HCT116 (cell line): ENCODE measurements at regions not wholly inside any gene's neighbourhood (a gene's known extent, or its start where the extent isn't known, plus 50 kb on each side); places are given as distances from the start of the nearest gene placed in this dataset.

Experiments
- ATAC-seq: fragments of 200-7000 bp; cut with Tn5 transposase; 2 replicates; pipeline ENCODE4 v1.9.1; 2020; ENCODE audit warnings: mild to moderate bottlenecking, moderate library complexity
- BruUV-seq: library from RNA; stranded (reverse); fragments of 400-500 nt; replicated peaks from 2 replicates; lab custom pipeline; 2021; lab: Mats Ljungman, UMichigan
- CTCF ChIA-PET: fragments of 300-600 bp; sonication (Branson Sonifier 250); formaldehyde crosslinking; loops from one replicate; lab custom pipeline; 2021; ENCODE audit warnings: antibody characterized with exemption; lab: Charles Lee
- POLR2A ChIA-PET: fragments of 300-600, 350-600 bp; sonication (Branson Sonifier 250); formaldehyde crosslinking; loops from one replicate; lab custom pipeline; 2021; ENCODE audit warnings: antibody characterized with exemption; lab: Charles Lee
- RAD21 ChIA-PET, 2 experiments: fragments of 300-600 bp; sonication (Branson Sonifier 250); formaldehyde crosslinking; loops; one replicate each; lab custom pipeline; 2023; ENCODE audit warnings: low total read pairs in 2 of 2; ENCODE audit not compliant: uncharacterized antibody in 2 of 2, unreplicated experiment in 2 of 2, low non-redundant PET in 1 of 2; lab: Charles Lee
- DNase-seq: peaks from one replicate; pipeline ENCODE4 v3.0.0-alpha.2; 2010; ENCODE audit warnings: low read depth, low spot score
- H2AFZ ChIP-seq: fragments of 200-600 bp; shearing (Covaris generic), sonication (generic); 2 replicates; pipeline ENCODE4 v1.6.1; 2017; ENCODE audit warnings: low read depth, mixed run types, mixed read lengths, antibody characterized with exemption, low read length; ENCODE audit not compliant: poor library complexity, severe bottlenecking
- H3K27ac ChIP-seq: 2 replicates; pipeline ENCODE4 v1.5.1; 2012; ENCODE audit warnings: low read depth, low read length
- H3K27me3 ChIP-seq: fragments of 200-600 bp; sonication (generic); 2 replicates; pipeline ENCODE4 v1.6.1; 2016; ENCODE audit warnings: mixed run types, low read length, mixed read lengths; ENCODE audit not compliant: insufficient read depth
- H3K36me3 ChIP-seq, 2 experiments: fragments of 200-500 bp in 1 of 2; fragments of 200-600 bp in 1 of 2; sonication (Bioruptor generic) in 1 of 2; sonication (generic) in 1 of 2; 2 replicates each; pipeline versions ENCODE4 v1.5.1 to v1.6.1; 2014 to 2016; ENCODE audit warnings: low read length in 2 of 2, inconsistent platforms in 1 of 2, mixed read lengths in 1 of 2, mixed run types in 1 of 2; ENCODE audit not compliant: insufficient read depth in 2 of 2, control insufficient read depth in 1 of 2
- H3K4me1 ChIP-seq, 2 experiments: fragments of 200-600 bp in 1 of 2; sonication (generic) in 1 of 2; 2 replicates each; pipeline versions ENCODE4 v1.5.1 to v1.6.1; 2012 to 2017; ENCODE audit warnings: low read length in 2 of 2, inconsistent platforms in 1 of 2, mild to moderate bottlenecking in 1 of 2, mixed read lengths in 1 of 2, mixed run types in 1 of 2, moderate library complexity in 1 of 2; ENCODE audit not compliant: insufficient read depth in 2 of 2, control insufficient read depth in 1 of 2
- H3K4me2 ChIP-seq: fragments of 200-600 bp; sonication (generic); 2 replicates; pipeline ENCODE4 v1.6.1; 2017; ENCODE audit warnings: mixed run types, low read length, mixed read lengths
- H3K4me3 ChIP-seq, 2 experiments: fragments of 200-600 bp in 1 of 2; sonication (generic) in 1 of 2; replicated peaks in 1 of 2; 2 replicates each; pipeline ENCODE4 v1.5.1; 2011 to 2016; ENCODE audit warnings: low read length in 2 of 2, control low read depth in 1 of 2, low read depth in 1 of 2, mild to moderate bottlenecking in 1 of 2, mixed read lengths in 1 of 2, mixed run types in 1 of 2
- H3K79me2 ChIP-seq: fragments of 200-600 bp; sonication (generic); 2 replicates; pipeline ENCODE4 v1.6.1; 2017; ENCODE audit warnings: mild to moderate bottlenecking, mixed run types, low read length, moderate library complexity, mixed read lengths; ENCODE audit not compliant: insufficient read depth
- H3K9ac ChIP-seq: fragments of 200-600 bp; sonication (generic); 2 replicates; pipeline ENCODE4 v1.6.1; 2016; ENCODE audit warnings: low read length, mixed read lengths
- H3K9me2 ChIP-seq: fragments of 200-600 bp; sonication (generic), shearing (Covaris generic); 2 replicates; pipeline ENCODE4 v1.6.1; 2017; ENCODE audit warnings: mixed run types, mild to moderate bottlenecking, moderate library complexity; ENCODE audit not compliant: insufficient read depth
- H3K9me3 ChIP-seq, 2 experiments: fragments of 200-500 bp in 1 of 2; fragments of 200-600 bp in 1 of 2; sonication (Bioruptor generic) in 1 of 2; sonication (generic) in 1 of 2; 2 replicates each; pipeline ENCODE4 v1.6.1; 2014 to 2017; ENCODE audit warnings: low read length in 2 of 2, mixed read lengths in 2 of 2, inconsistent platforms in 1 of 2, low read depth in 1 of 2, mild to moderate bottlenecking in 1 of 2, mixed run types in 1 of 2, moderate library complexity in 1 of 2; ENCODE audit not compliant: control insufficient read depth in 1 of 2, insufficient read depth in 1 of 2
- H4K20me1 ChIP-seq: fragments of 200-600 bp; sonication (generic), shearing (Covaris generic); 2 replicates; pipeline ENCODE4 v1.6.1; 2017; ENCODE audit warnings: mixed run types, mild to moderate bottlenecking, moderate library complexity; ENCODE audit not compliant: insufficient read depth
- ATF3 ChIP-seq: IDR thresholded peaks from 2 replicates; pipeline ENCODE4 v1.6.1; 2012
- CBX3 ChIP-seq: IDR thresholded peaks from 2 replicates; pipeline ENCODE4 v1.6.1; 2012; ENCODE audit warnings: low read depth
- CEBPB ChIP-seq: IDR thresholded peaks from 2 replicates; pipeline ENCODE4 v1.6.1; 2012; ENCODE audit warnings: low read depth
- EZH2 ChIP-seq: fragments of 200-600 bp; sonication (generic); IDR thresholded peaks from 2 replicates; pipeline ENCODE4 v1.6.1; 2017; ENCODE audit warnings: antibody characterized with exemption, mixed run types
- EZH2phosphoT487 ChIP-seq: fragments of 200-600 bp; IDR thresholded peaks from 2 replicates; pipeline ENCODE4 v1.6.1; 2018; ENCODE audit warnings: antibody characterized with exemption, borderline replicate concordance
- JUND ChIP-seq: IDR thresholded peaks from 2 replicates; pipeline ENCODE4 v1.6.1; 2012
- POLR2AphosphoS5 ChIP-seq: IDR thresholded peaks from 2 replicates; pipeline ENCODE4 v1.6.1; 2011; ENCODE audit warnings: mild to moderate bottlenecking, low read depth, low read length, moderate library complexity
- RAD21 ChIP-seq: IDR thresholded peaks from 2 replicates; pipeline ENCODE4 v1.6.1; 2012; ENCODE audit warnings: low read depth, mild to moderate bottlenecking
- REST ChIP-seq: IDR thresholded peaks from 2 replicates; pipeline ENCODE4 v1.6.1; 2012; ENCODE audit warnings: low read depth
- SRF ChIP-seq: IDR thresholded peaks from 2 replicates; pipeline ENCODE4 v1.6.1; 2012; ENCODE audit warnings: low read depth
- YY1 ChIP-seq: IDR thresholded peaks from 2 replicates; pipeline ENCODE4 v1.6.1; 2011; ENCODE audit warnings: low read length, low read depth, moderate library complexity, mild to moderate bottlenecking; ENCODE audit not compliant: insufficient replicate concordance; ENCODE audit errors: extremely low read depth
- intact Hi-C: fragments of 100-400 bp; cut with micrococcal nuclease; formaldehyde crosslinking; loops from 2 replicates; pipeline ENCODE4 v1.10.0; 2022

GRCh38 chr10:118218562-118218961 is 123.6 kb downstream of the FAM204A start:
- RAD21 ChIA-PET: no interaction called here
- H3K4me1 ChIP-seq: no peaks in the 10 kb centered on the region
- POLR2A ChIA-PET: no interaction called here
- peaks cover 8% of the 10 kb centered on the region; the same call in 1 of the 2 replicates for H3K27me3 ChIP-seq
- H3K9ac ChIP-seq: no peak overlapping the region
- no peaks in the 10 kb centered on the region for H3K79me2 ChIP-seq
- no peaks in the 10 kb centered on the region for H3K9me2 ChIP-seq
- H3K4me2 ChIP-seq: no peak overlapping the region
- H4K20me1 ChIP-seq: no peaks in the 10 kb centered on the region
- H3K27ac ChIP-seq: no peak overlapping the region
- H2AFZ ChIP-seq: no peak overlapping the region
- no peak for DNase-seq
- BruUV-seq: no TSS peak
- H3K36me3 ChIP-seq: no peaks in the 10 kb centered on the region
- TF ChIP-seq POLR2AphosphoS5: no peak
- TF ChIP-seq CEBPB: no peak
- TF ChIP-seq JUND: no peak
- no peak for TF ChIP-seq EZH2
- TF ChIP-seq ATF3: no peak
- no peak for TF ChIP-seq REST
- no peak for TF ChIP-seq SRF
- TF ChIP-seq YY1: no peak
- TF ChIP-seq RAD21: no peak
- no peak for TF ChIP-seq EZH2phosphoT487
- no peak for TF ChIP-seq CBX3
- TF ChIP-seq, all 23 proteins: peak for 0
- no peak overlapping the region for H3K4me3 ChIP-seq
- H3K9me3 ChIP-seq: no peaks in the 10 kb centered on the region
- intact Hi-C loops: no loop called here
- CTCF ChIA-PET: no interaction called here
- ATAC-seq: no peak
